ENCODE measurements at regions not wholly inside any gene's neighbourhood (a gene's known extent, or its start where the extent isn't known, plus 50 kb on each side); places are given as distances from the start of the nearest gene placed in this dataset.

DNA sequence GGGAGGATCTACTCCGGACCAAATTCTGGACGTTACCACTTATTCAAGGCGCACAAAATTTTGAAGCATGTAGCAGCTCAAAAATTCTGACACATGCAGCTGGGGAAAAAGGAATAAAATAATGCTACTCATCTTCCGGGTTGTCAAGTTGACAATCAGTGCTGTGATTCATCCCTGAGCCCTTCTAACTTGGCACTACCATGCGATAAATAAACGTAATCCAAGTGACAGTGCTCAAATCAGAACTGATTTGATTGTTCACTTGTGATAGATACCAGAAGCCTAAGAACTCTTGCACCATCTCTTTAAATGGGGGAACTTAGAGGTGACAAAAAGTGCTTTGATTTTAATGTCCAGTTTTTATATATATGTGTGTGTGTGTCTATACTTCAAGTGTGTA, 230.2 kb upstream of the TLE4 start:
- TF ChIP-seq, protein P1, sequence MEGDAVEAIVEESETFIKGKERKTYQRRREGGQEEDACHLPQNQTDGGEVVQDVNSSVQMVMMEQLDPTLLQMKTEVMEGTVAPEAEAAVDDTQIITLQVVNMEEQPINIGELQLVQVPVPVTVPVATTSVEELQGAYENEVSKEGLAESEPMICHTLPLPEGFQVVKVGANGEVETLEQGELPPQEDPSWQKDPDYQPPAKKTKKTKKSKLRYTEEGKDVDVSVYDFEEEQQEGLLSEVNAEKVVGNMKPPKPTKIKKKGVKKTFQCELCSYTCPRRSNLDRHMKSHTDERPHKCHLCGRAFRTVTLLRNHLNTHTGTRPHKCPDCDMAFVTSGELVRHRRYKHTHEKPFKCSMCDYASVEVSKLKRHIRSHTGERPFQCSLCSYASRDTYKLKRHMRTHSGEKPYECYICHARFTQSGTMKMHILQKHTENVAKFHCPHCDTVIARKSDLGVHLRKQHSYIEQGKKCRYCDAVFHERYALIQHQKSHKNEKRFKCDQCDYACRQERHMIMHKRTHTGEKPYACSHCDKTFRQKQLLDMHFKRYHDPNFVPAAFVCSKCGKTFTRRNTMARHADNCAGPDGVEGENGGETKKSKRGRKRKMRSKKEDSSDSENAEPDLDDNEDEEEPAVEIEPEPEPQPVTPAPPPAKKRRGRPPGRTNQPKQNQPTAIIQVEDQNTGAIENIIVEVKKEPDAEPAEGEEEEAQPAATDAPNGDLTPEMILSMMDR (IDR thresholded peaks at IDR 0.05; ENCODE audit: low read length): no peak
- TF ChIP-seq EZH2phosphoT487 (IDR thresholded peaks at IDR 0.05; ENCODE audit: low read length) (no peak), EZH2 (optimal IDR thresholded peaks at IDR 0.05; ENCODE audit: low read depth, low read length) (no peak)
